SK-N-SH treated with all-trans-retinoic acid at 6 μM for 48 hours (cell line): ENCODE measurements at regions not wholly inside any gene's neighbourhood (a gene's known extent, or its start where the extent isn't known, plus 50 kb on each side); places are given as distances from the start of the nearest gene placed in this dataset.
A peak's percentile ranks its signal among the peaks of the same experiment; 100 is the strongest.
"Not testable (repeated sequence)": the region's sequence is repeated elsewhere in the genome, so short reads cannot be mapped to it uniquely, and the experiment has no call there.

Experiments used
- ARNTL ChIP-seq: fragments of 450-650 bp; formaldehyde crosslinking; IDR thresholded peaks from 2 replicates; pipeline ENCODE4 v1.5.0; 2020; ENCODE audit warnings: low read depth, mild to moderate bottlenecking, moderate library complexity, borderline replicate concordance
- BACH2 ChIP-seq: fragments of 250-450 bp; sonication (Bioruptor Pico); IDR thresholded peaks from 2 replicates; pipeline ENCODE4 v1.9.0; 2021; ENCODE audit warnings: mild to moderate bottlenecking, borderline replicate concordance
- CSDC2 ChIP-seq: fragments of 250-450 bp; sonication (Bioruptor Pico); IDR thresholded peaks from 2 replicates; pipeline ENCODE4 v1.5.0; 2020; ENCODE audit warnings: mild to moderate bottlenecking, moderate library complexity
- OSR1 ChIP-seq: fragments of 250-450 bp; sonication (Bioruptor Pico); IDR thresholded peaks from 2 replicates; pipeline ENCODE4 v1.8.0; 2022; ENCODE audit warnings: moderate library complexity, mild to moderate bottlenecking, inconsistent platforms
- RARB ChIP-seq: fragments of 250-450 bp; sonication (Bioruptor Pico); IDR thresholded peaks from 2 replicates; pipeline ENCODE4 v1.8.0; 2021; ENCODE audit warnings: mild to moderate bottlenecking, moderate library complexity
- TCF4 ChIP-seq: fragments of 250-450 bp; sonication (Bioruptor Pico); IDR thresholded peaks from 2 replicates; pipeline ENCODE4 v1.8.0; 2021; ENCODE audit warnings: mild to moderate bottlenecking, moderate library complexity, borderline replicate concordance
- TOX ChIP-seq: fragments of 250-450 bp; sonication (Bioruptor Pico); IDR thresholded peaks from 2 replicates; pipeline ENCODE4 v1.8.0; 2021; ENCODE audit warnings: mild to moderate bottlenecking, moderate library complexity, borderline replicate concordance
- ZFP3 ChIP-seq: fragments of 250-450 bp; sonication (Bioruptor Pico); IDR thresholded peaks from 2 replicates; pipeline ENCODE4 v1.5.0; 2020; ENCODE audit warnings: mild to moderate bottlenecking, moderate library complexity
- ZFP30 ChIP-seq: fragments of 450-650 bp; formaldehyde crosslinking; IDR thresholded peaks from 2 replicates; pipeline ENCODE4 v1.5.0; 2022; ENCODE audit warnings: mild to moderate bottlenecking, moderate library complexity
- ZNF565 ChIP-seq: fragments of 450-650 bp; formaldehyde crosslinking; conservative IDR thresholded peaks from 2 replicates; pipeline ENCODE4 v1.5.0; 2020; ENCODE audit warnings: low read depth, mild to moderate bottlenecking, moderate library complexity
- ZNF70 ChIP-seq: fragments of 450-650 bp; formaldehyde crosslinking; IDR thresholded peaks from 2 replicates; pipeline ENCODE4 v1.5.0; 2020; ENCODE audit warnings: mild to moderate bottlenecking, moderate library complexity
- TF ChIP-seq, protein P1 (sequence below): fragments of 250-450 bp; sonication (Bioruptor Pico); IDR thresholded peaks from 2 replicates; pipeline ENCODE4 v1.8.0; 2020; ENCODE audit warnings: mild to moderate bottlenecking, moderate library complexity, borderline replicate concordance
- TF ChIP-seq, protein P2 (sequence below): fragments of 250-450 bp; sonication (Bioruptor Pico); IDR thresholded peaks from 2 replicates; pipeline ENCODE4 v1.5.1; 2021; ENCODE audit warnings: mild to moderate bottlenecking, moderate library complexity

DNA sequence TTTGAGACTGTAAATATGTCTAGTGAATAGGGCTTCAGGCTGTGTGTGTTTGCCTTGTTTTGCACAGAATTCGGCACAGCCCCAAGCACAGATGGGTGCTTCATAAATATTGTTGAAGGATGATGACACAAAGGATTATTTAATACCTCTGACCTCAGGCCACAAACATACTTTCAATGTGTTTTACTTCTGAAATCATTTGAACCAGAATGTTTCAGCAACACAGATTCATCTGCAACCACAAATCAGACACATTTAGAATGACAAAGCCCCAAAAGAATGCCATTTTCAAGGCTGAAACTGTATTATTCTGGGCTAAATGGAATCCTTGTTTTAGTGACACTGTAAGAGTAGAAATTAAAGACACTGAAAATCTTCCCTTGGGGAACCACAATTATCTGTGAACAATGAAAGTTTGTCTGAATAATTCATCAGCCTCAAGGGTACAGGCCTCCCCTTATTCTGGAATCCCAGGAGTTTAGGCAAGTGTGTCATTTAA is 93.7 kb downstream of the FOXD4L6 start:
- TF ChIP-seq RARB (CRISPR knock-in tag); BACH2 (CRISPR knock-in tag); CSDC2 (CRISPR knock-in tag); ZFP30 (CRISPR knock-in tag); ZNF565; ZFP3 (CRISPR knock-in tag); ARNTL; TCF4 (CRISPR knock-in tag); OSR1; ZNF70 (CRISPR knock-in tag); TOX: not testable (repeated sequence)
- TF ChIP-seq, protein P1, sequence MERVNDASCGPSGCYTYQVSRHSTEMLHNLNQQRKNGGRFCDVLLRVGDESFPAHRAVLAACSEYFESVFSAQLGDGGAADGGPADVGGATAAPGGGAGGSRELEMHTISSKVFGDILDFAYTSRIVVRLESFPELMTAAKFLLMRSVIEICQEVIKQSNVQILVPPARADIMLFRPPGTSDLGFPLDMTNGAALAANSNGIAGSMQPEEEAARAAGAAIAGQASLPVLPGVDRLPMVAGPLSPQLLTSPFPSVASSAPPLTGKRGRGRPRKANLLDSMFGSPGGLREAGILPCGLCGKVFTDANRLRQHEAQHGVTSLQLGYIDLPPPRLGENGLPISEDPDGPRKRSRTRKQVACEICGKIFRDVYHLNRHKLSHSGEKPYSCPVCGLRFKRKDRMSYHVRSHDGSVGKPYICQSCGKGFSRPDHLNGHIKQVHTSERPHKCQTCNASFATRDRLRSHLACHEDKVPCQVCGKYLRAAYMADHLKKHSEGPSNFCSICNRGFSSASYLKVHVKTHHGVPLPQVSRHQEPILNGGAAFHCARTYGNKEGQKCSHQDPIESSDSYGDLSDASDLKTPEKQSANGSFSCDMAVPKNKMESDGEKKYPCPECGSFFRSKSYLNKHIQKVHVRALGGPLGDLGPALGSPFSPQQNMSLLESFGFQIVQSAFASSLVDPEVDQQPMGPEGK (CRISPR knock-in tag): peak; percentile 75; the same call in 1 of the 2 replicates
- TF ChIP-seq, protein P2, sequence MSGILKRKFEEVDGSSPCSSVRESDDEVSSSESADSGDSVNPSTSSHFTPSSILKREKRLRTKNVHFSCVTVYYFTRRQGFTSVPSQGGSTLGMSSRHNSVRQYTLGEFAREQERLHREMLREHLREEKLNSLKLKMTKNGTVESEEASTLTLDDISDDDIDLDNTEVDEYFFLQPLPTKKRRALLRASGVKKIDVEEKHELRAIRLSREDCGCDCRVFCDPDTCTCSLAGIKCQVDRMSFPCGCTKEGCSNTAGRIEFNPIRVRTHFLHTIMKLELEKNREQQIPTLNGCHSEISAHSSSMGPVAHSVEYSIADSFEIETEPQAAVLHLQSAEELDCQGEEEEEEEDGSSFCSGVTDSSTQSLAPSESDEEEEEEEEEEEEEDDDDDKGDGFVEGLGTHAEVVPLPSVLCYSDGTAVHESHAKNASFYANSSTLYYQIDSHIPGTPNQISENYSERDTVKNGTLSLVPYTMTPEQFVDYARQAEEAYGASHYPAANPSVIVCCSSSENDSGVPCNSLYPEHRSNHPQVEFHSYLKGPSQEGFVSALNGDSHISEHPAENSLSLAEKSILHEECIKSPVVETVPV (CRISPR knock-in tag): 0 out of 2 replicates have a peak, but pooled peaks have one; percentile 19
